ENCODE measurements at regions not wholly inside any gene's neighbourhood (a gene's known extent, or its start where the extent isn't known, plus 50 kb on each side); places are given as distances from the start of the nearest gene placed in this dataset.

- TF ChIP-seq CTCF (IDR thresholded peaks at IDR 0.05): no peak
- no peak for TF ChIP-seq POLR2A (IDR thresholded peaks at IDR 0.05)
Observed at GRCh38 chr4:65917486-65917885, 247.2 kb upstream of the EPHA5 start.

All from uterus (tissue), 2 donors.